Esophagus muscularis mucosa (tissue), 4 donors: ENCODE measurements at regions not wholly inside any gene's neighbourhood (a gene's known extent, or its start where the extent isn't known, plus 50 kb on each side); places are given as distances from the start of the nearest gene placed in this dataset.

Experiments used
- EP300 ChIP-seq: sonication (generic); formaldehyde crosslinking; IDR thresholded peaks from one replicate; pipeline ENCODE4 v1.6.1; 2017; ENCODE audit warnings: antibody characterized with exemption
- POLR2A ChIP-seq: fragments of 450-650 bp; IDR thresholded peaks from one replicate; pipeline ENCODE4 v1.6.1; 2017; ENCODE audit warnings: antibody characterized with exemption, moderate library complexity, mild to moderate bottlenecking, low read depth
- TF ChIP-seq, protein P1 (sequence below), 3 experiments: fragments of 200-600 bp in 2 of 3; fragments of 450-650 bp in 1 of 3; sonication (generic) in 2 of 3; IDR thresholded peaks; one replicate each; pipeline ENCODE4 v1.5.1; 2017 to 2019; ENCODE audit warnings: antibody characterized with exemption in 3 of 3, mild to moderate bottlenecking in 2 of 3, moderate library complexity in 1 of 3

DNA sequence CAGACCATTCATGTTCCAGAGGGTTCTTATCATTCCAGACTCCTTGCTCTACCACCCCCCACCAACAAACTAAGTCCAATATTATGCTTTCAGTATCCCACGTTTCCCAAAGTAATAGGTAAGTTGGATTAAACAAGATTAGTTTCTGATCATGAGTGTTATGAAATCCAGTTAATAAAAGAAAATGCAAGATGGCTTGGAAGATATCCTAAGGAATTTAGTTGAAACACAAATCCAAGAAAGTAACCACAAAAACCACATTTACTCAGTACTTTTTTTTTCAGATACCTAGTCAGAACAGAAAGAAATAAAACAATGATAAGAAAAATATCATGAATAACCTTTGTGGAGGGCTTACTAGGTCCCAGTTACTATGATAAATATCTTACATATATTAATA lies 119.4 kb upstream of the MIR17HG start:
- no peak for TF ChIP-seq EP300
- TF ChIP-seq, protein P1, sequence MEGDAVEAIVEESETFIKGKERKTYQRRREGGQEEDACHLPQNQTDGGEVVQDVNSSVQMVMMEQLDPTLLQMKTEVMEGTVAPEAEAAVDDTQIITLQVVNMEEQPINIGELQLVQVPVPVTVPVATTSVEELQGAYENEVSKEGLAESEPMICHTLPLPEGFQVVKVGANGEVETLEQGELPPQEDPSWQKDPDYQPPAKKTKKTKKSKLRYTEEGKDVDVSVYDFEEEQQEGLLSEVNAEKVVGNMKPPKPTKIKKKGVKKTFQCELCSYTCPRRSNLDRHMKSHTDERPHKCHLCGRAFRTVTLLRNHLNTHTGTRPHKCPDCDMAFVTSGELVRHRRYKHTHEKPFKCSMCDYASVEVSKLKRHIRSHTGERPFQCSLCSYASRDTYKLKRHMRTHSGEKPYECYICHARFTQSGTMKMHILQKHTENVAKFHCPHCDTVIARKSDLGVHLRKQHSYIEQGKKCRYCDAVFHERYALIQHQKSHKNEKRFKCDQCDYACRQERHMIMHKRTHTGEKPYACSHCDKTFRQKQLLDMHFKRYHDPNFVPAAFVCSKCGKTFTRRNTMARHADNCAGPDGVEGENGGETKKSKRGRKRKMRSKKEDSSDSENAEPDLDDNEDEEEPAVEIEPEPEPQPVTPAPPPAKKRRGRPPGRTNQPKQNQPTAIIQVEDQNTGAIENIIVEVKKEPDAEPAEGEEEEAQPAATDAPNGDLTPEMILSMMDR (IDR thresholded peaks at IDR 0.05) = no peak
- TF ChIP-seq POLR2A = no peak
